NB4 (cell line): ENCODE measurements at regions not wholly inside any gene's neighbourhood (a gene's known extent, or its start where the extent isn't known, plus 50 kb on each side); places are given as distances from the start of the nearest gene placed in this dataset.

Source experiments
- POLR2A ChIP-seq: IDR thresholded peaks from 2 replicates; pipeline ENCODE4 v1.6.1; 2011; ENCODE audit warnings: mild to moderate bottlenecking; ENCODE audit not compliant: insufficient read length; ENCODE audit errors: extremely low read depth
- TF ChIP-seq, protein P1 (sequence below): IDR thresholded peaks from one replicate; pipeline ENCODE4 v1.5.1; 2012; ENCODE audit warnings: low read depth, low read length
- TF ChIP-seq, protein P2 (sequence below): IDR thresholded peaks from 2 replicates; pipeline ENCODE4 v1.6.1; 2011; ENCODE audit warnings: low read depth, low read length

DNA sequence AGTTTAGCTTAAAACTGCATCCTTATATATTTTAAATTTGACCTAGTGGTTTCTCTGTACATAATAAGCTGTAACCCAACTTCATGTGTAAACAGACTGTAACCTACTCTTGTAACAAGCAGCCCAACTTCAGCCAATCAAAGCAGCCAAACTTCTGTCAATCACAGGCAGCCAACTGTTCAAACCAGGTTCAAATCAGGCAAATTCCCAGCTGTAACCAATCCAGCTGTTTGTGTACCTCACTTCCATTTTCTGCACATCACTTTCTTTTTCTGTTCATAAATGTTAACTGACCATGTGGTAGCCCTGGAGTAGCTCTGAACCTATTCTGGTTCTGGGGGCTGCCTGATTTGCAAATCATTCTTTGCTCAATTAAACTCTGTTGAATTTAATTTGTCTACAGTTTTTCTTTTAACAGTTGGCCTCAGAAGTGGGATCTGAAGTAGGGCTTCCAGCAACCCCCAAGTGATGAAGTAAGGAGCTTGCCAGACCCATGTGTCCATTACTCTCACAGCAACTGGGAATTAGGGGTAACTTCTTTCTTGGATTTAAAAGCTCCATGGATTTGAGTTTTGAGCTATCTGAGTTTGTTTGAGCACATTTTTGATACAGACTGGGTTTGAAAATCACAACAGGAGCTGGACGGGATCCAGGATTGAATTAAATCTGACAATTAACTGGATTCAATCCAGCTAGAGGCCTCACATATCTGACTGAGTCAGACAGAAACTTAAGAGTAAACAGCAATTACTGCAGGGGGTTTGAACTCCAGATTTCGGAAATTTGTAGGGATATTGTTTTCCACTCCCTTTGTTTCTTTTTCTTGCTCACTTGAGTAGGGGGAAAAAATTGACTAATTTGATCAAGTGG is 1569.7 kb upstream of the SLC39A10 start:
- TF ChIP-seq, protein P1, sequence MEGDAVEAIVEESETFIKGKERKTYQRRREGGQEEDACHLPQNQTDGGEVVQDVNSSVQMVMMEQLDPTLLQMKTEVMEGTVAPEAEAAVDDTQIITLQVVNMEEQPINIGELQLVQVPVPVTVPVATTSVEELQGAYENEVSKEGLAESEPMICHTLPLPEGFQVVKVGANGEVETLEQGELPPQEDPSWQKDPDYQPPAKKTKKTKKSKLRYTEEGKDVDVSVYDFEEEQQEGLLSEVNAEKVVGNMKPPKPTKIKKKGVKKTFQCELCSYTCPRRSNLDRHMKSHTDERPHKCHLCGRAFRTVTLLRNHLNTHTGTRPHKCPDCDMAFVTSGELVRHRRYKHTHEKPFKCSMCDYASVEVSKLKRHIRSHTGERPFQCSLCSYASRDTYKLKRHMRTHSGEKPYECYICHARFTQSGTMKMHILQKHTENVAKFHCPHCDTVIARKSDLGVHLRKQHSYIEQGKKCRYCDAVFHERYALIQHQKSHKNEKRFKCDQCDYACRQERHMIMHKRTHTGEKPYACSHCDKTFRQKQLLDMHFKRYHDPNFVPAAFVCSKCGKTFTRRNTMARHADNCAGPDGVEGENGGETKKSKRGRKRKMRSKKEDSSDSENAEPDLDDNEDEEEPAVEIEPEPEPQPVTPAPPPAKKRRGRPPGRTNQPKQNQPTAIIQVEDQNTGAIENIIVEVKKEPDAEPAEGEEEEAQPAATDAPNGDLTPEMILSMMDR: no peak
- no peak for TF ChIP-seq POLR2A
- TF ChIP-seq, protein P2, sequence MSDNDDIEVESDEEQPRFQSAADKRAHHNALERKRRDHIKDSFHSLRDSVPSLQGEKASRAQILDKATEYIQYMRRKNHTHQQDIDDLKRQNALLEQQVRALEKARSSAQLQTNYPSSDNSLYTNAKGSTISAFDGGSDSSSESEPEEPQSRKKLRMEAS: no peak
